Body of pancreas (tissue), 4 donors: ENCODE measurements at regions not wholly inside any gene's neighbourhood (a gene's known extent, or its start where the extent isn't known, plus 50 kb on each side); places are given as distances from the start of the nearest gene placed in this dataset.

Source experiments
- POLR2A ChIP-seq, 3 donors: fragments of 450-650 bp; IDR thresholded peaks; one replicate each; pipeline ENCODE4 v1.6.1; 2016; ENCODE audit warnings: antibody characterized with exemption in 3 of 3, mild to moderate bottlenecking in 2 of 3
- TF ChIP-seq, protein P1 (sequence below), 7 experiments: fragments of 450-650 bp in 4 of 7; fragments of 200-600 bp in 3 of 7; sonication (generic) in 3 of 7; IDR thresholded peaks; one replicate each; pipeline ENCODE4 v1.5.1; 2016 to 2019; ENCODE audit warnings: antibody characterized with exemption in 7 of 7

GRCh38 chr3:177451864-177452830 lies 254.9 kb upstream of the TBL1XR1 start:
- TF ChIP-seq POLR2A (IDR thresholded peaks at IDR 0.05), result no peak
- TF ChIP-seq, protein P1, sequence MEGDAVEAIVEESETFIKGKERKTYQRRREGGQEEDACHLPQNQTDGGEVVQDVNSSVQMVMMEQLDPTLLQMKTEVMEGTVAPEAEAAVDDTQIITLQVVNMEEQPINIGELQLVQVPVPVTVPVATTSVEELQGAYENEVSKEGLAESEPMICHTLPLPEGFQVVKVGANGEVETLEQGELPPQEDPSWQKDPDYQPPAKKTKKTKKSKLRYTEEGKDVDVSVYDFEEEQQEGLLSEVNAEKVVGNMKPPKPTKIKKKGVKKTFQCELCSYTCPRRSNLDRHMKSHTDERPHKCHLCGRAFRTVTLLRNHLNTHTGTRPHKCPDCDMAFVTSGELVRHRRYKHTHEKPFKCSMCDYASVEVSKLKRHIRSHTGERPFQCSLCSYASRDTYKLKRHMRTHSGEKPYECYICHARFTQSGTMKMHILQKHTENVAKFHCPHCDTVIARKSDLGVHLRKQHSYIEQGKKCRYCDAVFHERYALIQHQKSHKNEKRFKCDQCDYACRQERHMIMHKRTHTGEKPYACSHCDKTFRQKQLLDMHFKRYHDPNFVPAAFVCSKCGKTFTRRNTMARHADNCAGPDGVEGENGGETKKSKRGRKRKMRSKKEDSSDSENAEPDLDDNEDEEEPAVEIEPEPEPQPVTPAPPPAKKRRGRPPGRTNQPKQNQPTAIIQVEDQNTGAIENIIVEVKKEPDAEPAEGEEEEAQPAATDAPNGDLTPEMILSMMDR (IDR thresholded peaks at IDR 0.05), result no peak
